ENCODE measurements at regions not wholly inside any gene's neighbourhood (a gene's known extent, or its start where the extent isn't known, plus 50 kb on each side); places are given as distances from the start of the nearest gene placed in this dataset.

- WGBS, 2 donors, result 94 to 96% methylated on average over 6 of the region's 6 CpGs
- no peaks in the 10 kb centered on the region for H3K9me3 ChIP-seq
- no peak for TF ChIP-seq CTCF (IDR thresholded peaks at IDR 0.05)
- no peak for TF ChIP-seq POLR2AphosphoS5 (IDR thresholded peaks at IDR 0.05)
- TF ChIP-seq POLR2A (IDR thresholded peaks at IDR 0.05), result no peak
- no peak for TF ChIP-seq EP300 (IDR thresholded peaks at IDR 0.05)
- no peak overlapping the region for H3K4me3 ChIP-seq
- no peak overlapping the region for H3K27ac ChIP-seq
- no peaks in the 10 kb centered on the region for H3K27me3 ChIP-seq
- peaks cover 0 to 5% (median under 1%) of the 10 kb centered on the region in 4 donors for H3K4me1 ChIP-seq
- no peaks in the 10 kb centered on the region for H3K36me3 ChIP-seq
- intact Hi-C loops (cut with DNase I), result no loop called here
- DNase-seq, result no peak
Measured at GRCh38 chr3:30505866-30506520, 100.4 kb upstream of the TGFBR2 start.

- Histone ChIP-seq H3K4me3 (no peak overlapping the region), H3K36me3 (no peaks in the 10 kb centered on the region), H3K27ac (no peak overlapping the region), H3K9me3 (no peaks in the 10 kb centered on the region), H3K4me1 (peaks cover 0 to 29% (median 22%) of the 10 kb centered on the region in 4 donors), H3K27me3 (no peaks in the 10 kb centered on the region)
- DNase-seq, result no peak
- WGBS, 2 donors, result 82 to 90% methylated on average over 3 of the region's 3 CpGs
- TF ChIP-seq POLR2AphosphoS5 (IDR thresholded peaks at IDR 0.05) (no peak), CTCF (IDR thresholded peaks at IDR 0.05) (no peak), EP300 (IDR thresholded peaks at IDR 0.05) (no peak), POLR2A (IDR thresholded peaks at IDR 0.05) (no peak)
- intact Hi-C loops (cut with DNase I), result no loop called here
Measured at GRCh38 chr3:30508339-30508738, 98.1 kb upstream of the TGFBR2 start.

- H3K27me3 ChIP-seq, result no peaks in the 10 kb centered on the region
- no peak overlapping the region for H3K4me3 ChIP-seq
- H3K36me3 ChIP-seq, result no peaks in the 10 kb centered on the region
- H3K27ac ChIP-seq, result no peak overlapping the region
- peaks cover 0 to 36% (median 28%) of the 10 kb centered on the region in 4 donors for H3K4me1 ChIP-seq
- no peak for DNase-seq
- 95 to 96% methylated on average over 3 of the region's 3 CpGs for WGBS, 2 donors
- TF ChIP-seq POLR2AphosphoS5 (IDR thresholded peaks at IDR 0.05) (no peak), POLR2A (IDR thresholded peaks at IDR 0.05) (no peak)
- intact Hi-C loops (cut with DNase I), result no loop called here
- H3K9me3 ChIP-seq, result no peaks in the 10 kb centered on the region
Measured at GRCh38 chr3:30510596-30510995, 95.8 kb upstream of the TGFBR2 start.

- Histone ChIP-seq H3K9me3 (no peaks in the 10 kb centered on the region), H3K36me3 (no peaks in the 10 kb centered on the region), H3K4me3 (no peak overlapping the region), H3K4me1 (peaks cover 0 to 43% (median 30%) of the 10 kb centered on the region in 4 donors), H3K27ac (peak overlapping the region; percentile 61 to 70 (median 68)), H3K27me3 (no peaks in the 10 kb centered on the region)
- peak; percentile 57 to 77 (median 60) for TF ChIP-seq POLR2AphosphoS5 (IDR thresholded peaks at IDR 0.05)
- no peak for TF ChIP-seq EP300 (IDR thresholded peaks at IDR 0.05)
- 63 to 72% methylated on average over 9 of the region's 9 CpGs for WGBS, 2 donors
- intact Hi-C loops (cut with DNase I), result no loop called here
- DNase-seq, result no peak
Measured at GRCh38 chr3:30511524-30512251, 94.7 kb upstream of the TGFBR2 start.

- peak overlapping the region; percentile 61 to 70 (median 68) for H3K27ac ChIP-seq
- intact Hi-C loops (cut with DNase I), result no loop called here
- H3K36me3 ChIP-seq, result no peaks in the 10 kb centered on the region
- H3K9me3 ChIP-seq, result no peaks in the 10 kb centered on the region
- DNase-seq, result no peak
- peaks cover 0 to 52% (median 36%) of the 10 kb centered on the region in 4 donors for H3K4me1 ChIP-seq
- H3K4me3 ChIP-seq, result no peak overlapping the region
- H3K27me3 ChIP-seq, result no peaks in the 10 kb centered on the region
- no peak for TF ChIP-seq POLR2A (IDR thresholded peaks at IDR 0.05)
- no peak for TF ChIP-seq CTCF (IDR thresholded peaks at IDR 0.05)
- TF ChIP-seq EP300 (IDR thresholded peaks at IDR 0.05), result no peak
- no peak for TF ChIP-seq POLR2AphosphoS5 (IDR thresholded peaks at IDR 0.05)
- WGBS, 2 donors, result 0 to 96% methylated on average over 1 of the region's 1 CpG
Measured at GRCh38 chr3:30512576-30512975, 93.8 kb upstream of the TGFBR2 start.

All from sigmoid colon (tissue), 6 donors.